KG1 (cell line): ENCODE measurements at regions not wholly inside any gene's neighbourhood (a gene's known extent, or its start where the extent isn't known, plus 50 kb on each side); places are given as distances from the start of the nearest gene placed in this dataset.

Source experiments
- DNase-seq: peaks from one replicate; lab custom pipeline; 2025; lab: John Stamatoyannopoulos, UW

- DNase-seq: no peak
These were observed 122.1 kb upstream of the TPRG1 start for GRCh38 chr3:189049458-189050236.

GRCh38 chr3:189053322-189053721, 118.4 kb upstream of the TPRG1 start:
- no peak for DNase-seq

- no peak for DNase-seq
These were observed 115.0 kb upstream of the TPRG1 start for GRCh38 chr3:189056646-189057335.

- DNase-seq: no peak
These were observed 114.4 kb upstream of the TPRG1 start for GRCh38 chr3:189057369-189057768.

- no peak for DNase-seq
These were observed 113.7 kb upstream of the TPRG1 start for GRCh38 chr3:189058071-189058470.

GRCh38 chr3:189070965-189071364, 100.8 kb upstream of the TPRG1 start:
- no peak for DNase-seq

- no peak for DNase-seq
These were observed 100.3 kb upstream of the TPRG1 start for GRCh38 chr3:189071446-189071845.

GRCh38 chr3:189076449-189076848, 95.3 kb upstream of the TPRG1 start:
- no peak for DNase-seq

GRCh38 chr3:189080745-189081144, 91.0 kb upstream of the TPRG1 start:
- DNase-seq: no peak

GRCh38 chr3:189082666-189083427, 88.9 kb upstream of the TPRG1 start:
- DNase-seq: no peak

GRCh38 chr3:189084620-189085019, 87.2 kb upstream of the TPRG1 start:
- no peak for DNase-seq

GRCh38 chr3:189092547-189092946, 79.2 kb upstream of the TPRG1 start:
- no peak for DNase-seq

GRCh38 chr3:189094539-189094938, 77.2 kb upstream of the TPRG1 start:
- DNase-seq: no peak

GRCh38 chr3:189096092-189096491, 75.7 kb upstream of the TPRG1 start:
- no peak for DNase-seq

GRCh38 chr3:189099031-189099471, 72.7 kb upstream of the TPRG1 start:
- DNase-seq: no peak

GRCh38 chr3:189099505-189100290, 72.1 kb upstream of the TPRG1 start:
- no peak for DNase-seq

- no peak for DNase-seq
These were observed 70.9 kb upstream of the TPRG1 start for GRCh38 chr3:189100866-189101265.

GRCh38 chr3:189101594-189101993, 70.2 kb upstream of the TPRG1 start:
- no peak for DNase-seq

GRCh38 chr3:189103208-189103607, 68.6 kb upstream of the TPRG1 start:
- DNase-seq: no peak

- no peak for DNase-seq
These were observed 63.7 kb upstream of the TPRG1 start for GRCh38 chr3:189108067-189108466.

- DNase-seq: no peak
These were observed 63.0 kb upstream of the TPRG1 start for GRCh38 chr3:189108735-189109134.

GRCh38 chr3:189109145-189109544, 62.6 kb upstream of the TPRG1 start:
- DNase-seq: no peak
